ENCODE measurements at regions not wholly inside any gene's neighbourhood (a gene's known extent, or its start where the extent isn't known, plus 50 kb on each side); places are given as distances from the start of the nearest gene placed in this dataset.

- no peak for DNase-seq (ENCODE audit: low spot score)
Measured at GRCh38 chr4:80124246-80125211, 51.5 kb upstream of the ANTXR2 start.
